Coronary artery (tissue), 2 donors: ENCODE measurements at regions not wholly inside any gene's neighbourhood (a gene's known extent, or its start where the extent isn't known, plus 50 kb on each side); places are given as distances from the start of the nearest gene placed in this dataset.

Experiments used
- DNase-seq: peaks from one replicate; pipeline ENCODE4 v3.0.0-alpha.2; 2017; ENCODE audit warnings: low spot score
- H3K27ac ChIP-seq, 2 donors: fragments of 200-600 bp; sonication (generic); one replicate each; pipeline ENCODE4 v1.5.1; 2016 to 2019
- H3K4me3 ChIP-seq: fragments of 200-600 bp; sonication (generic); 2 replicates; pipeline ENCODE4 v1.5.1; 2016; ENCODE audit warnings: mild to moderate bottlenecking, moderate library complexity
- TF ChIP-seq, protein P1 (sequence below): fragments of 200-600 bp; sonication (generic); IDR thresholded peaks from one replicate; pipeline ENCODE4 v1.5.1; 2019; ENCODE audit warnings: antibody characterized with exemption

- Histone ChIP-seq H3K27ac (no peak overlapping the region), H3K4me3 (no peak overlapping the region)
- DNase-seq = no peak
- TF ChIP-seq, protein P1, sequence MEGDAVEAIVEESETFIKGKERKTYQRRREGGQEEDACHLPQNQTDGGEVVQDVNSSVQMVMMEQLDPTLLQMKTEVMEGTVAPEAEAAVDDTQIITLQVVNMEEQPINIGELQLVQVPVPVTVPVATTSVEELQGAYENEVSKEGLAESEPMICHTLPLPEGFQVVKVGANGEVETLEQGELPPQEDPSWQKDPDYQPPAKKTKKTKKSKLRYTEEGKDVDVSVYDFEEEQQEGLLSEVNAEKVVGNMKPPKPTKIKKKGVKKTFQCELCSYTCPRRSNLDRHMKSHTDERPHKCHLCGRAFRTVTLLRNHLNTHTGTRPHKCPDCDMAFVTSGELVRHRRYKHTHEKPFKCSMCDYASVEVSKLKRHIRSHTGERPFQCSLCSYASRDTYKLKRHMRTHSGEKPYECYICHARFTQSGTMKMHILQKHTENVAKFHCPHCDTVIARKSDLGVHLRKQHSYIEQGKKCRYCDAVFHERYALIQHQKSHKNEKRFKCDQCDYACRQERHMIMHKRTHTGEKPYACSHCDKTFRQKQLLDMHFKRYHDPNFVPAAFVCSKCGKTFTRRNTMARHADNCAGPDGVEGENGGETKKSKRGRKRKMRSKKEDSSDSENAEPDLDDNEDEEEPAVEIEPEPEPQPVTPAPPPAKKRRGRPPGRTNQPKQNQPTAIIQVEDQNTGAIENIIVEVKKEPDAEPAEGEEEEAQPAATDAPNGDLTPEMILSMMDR = no peak
These were observed 92.2 kb upstream of the PLET1 start for GRCh38 chr11:112352907-112353306.

- TF ChIP-seq, protein P1 = no peak
- no peak overlapping the region for H3K27ac ChIP-seq
- H3K4me3 ChIP-seq = no peak overlapping the region
- DNase-seq = no peak
These were observed 93.7 kb upstream of the PLET1 start for GRCh38 chr11:112354364-112354763.

DNA sequence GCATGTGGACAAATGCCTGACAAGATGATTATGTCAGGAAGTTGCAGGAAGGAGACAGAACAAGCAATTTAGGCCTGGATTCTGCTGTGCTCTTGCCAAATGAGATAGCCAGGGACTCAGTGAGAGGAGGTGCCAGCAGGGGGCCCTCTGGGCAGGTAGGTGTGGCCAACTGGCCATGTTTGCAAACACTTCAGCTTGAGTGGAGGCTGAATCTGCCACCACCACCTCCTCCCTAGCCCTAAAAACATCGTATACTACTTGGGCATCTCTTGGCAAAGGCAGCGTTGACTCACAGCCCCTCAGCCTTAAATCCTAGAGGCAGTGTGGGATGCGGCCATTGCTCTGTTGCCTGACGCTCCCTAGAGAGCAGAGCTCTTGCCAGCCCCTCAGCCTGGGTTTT, 95.1 kb upstream of the PLET1 start:
- Histone ChIP-seq H3K4me3 (no peak overlapping the region), H3K27ac (no peak overlapping the region)
- no peak for DNase-seq
- TF ChIP-seq, protein P1 = no peak

GRCh38 chr11:112357488-112357887, 96.8 kb upstream of the PLET1 start:
- H3K27ac ChIP-seq = no peak overlapping the region
- no peak for DNase-seq
- H3K4me3 ChIP-seq = no peak overlapping the region
- TF ChIP-seq, protein P1 = no peak

DNA sequence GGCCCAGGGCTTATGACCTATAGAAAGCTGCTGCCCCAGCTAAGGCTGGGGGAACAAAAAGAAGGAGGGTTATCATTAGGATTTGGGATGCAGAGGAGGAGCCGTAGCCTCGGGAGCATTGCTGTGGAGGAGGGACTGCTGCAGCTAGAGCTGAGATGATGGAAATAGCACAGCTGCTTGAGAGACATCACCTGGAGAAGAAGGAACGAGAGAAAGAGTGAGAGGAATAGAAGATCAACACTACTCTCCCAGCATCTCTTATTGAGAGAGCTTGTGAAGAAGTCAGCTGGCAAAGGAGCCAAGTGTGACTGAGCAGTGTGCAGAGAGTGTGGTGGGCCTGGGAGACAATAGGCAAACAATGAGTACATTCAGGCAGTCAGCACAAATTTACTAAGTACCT, 100.7 kb upstream of the PLET1 start:
- DNase-seq = no peak
- no peak overlapping the region for H3K27ac ChIP-seq
- no peak overlapping the region for H3K4me3 ChIP-seq
- TF ChIP-seq, protein P1 = no peak

- Histone ChIP-seq H3K27ac (no peak overlapping the region), H3K4me3 (no peak overlapping the region)
- TF ChIP-seq, protein P1 = no peak
- DNase-seq = no peak
These were observed 102.9 kb upstream of the PLET1 start for GRCh38 chr11:112363527-112363926.

DNA sequence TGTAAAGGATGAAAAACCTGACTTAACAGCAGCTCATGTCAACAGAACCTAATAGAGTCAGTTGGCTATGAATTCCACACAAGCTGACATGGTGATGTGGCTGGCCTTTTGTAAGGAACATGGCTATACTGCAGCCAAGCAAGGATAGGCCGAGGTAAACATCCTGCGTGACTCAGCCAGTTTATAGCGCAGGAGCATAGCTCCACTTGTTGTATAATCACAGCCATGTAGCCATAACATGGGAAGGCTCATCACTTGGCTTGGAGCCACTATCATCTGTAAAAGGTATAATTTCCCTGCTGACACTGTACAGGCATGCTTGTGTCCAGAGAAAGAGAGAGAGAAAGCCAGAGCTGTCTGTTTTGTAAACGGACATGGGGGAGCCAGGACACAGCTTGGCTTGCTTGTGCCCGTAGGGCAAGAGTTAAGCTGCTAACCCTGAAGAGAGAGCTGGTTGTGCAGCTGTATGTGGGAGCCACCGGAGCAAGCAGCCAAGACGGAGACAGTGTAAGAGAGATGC, 104.4 kb upstream of the PLET1 start:
- Histone ChIP-seq H3K27ac (no peak overlapping the region), H3K4me3 (no peak overlapping the region)
- DNase-seq = no peak
- TF ChIP-seq, protein P1 = no peak
